Thymus (tissue), 11 donors: ENCODE measurements at regions not wholly inside any gene's neighbourhood (a gene's known extent, or its start where the extent isn't known, plus 50 kb on each side); places are given as distances from the start of the nearest gene placed in this dataset.

ENCODE experiments used
- DNase-seq, 9 donors: peaks; one replicate each; pipeline ENCODE4 v3.0.0-alpha.2; 2013; ENCODE audit warnings: low spot score in 9 of 9, low read depth in 6 of 9, missing footprints in 1 of 9
- H3K27ac ChIP-seq, 2 donors: one replicate each; pipeline ENCODE4 v1.5.1; 2013; ENCODE audit warnings: control low read depth in 1 of 2, low read depth in 1 of 2, low read length in 1 of 2, mild to moderate bottlenecking in 1 of 2, moderate library complexity in 1 of 2
- H3K27me3 ChIP-seq, 2 donors: one replicate each; pipeline ENCODE4 v1.5.1; 2013; ENCODE audit warnings: low read length in 1 of 2; ENCODE audit not compliant: control insufficient read depth in 2 of 2, insufficient read depth in 1 of 2
- H3K36me3 ChIP-seq, 2 donors: one replicate each; pipeline ENCODE4 v1.5.1; 2013; ENCODE audit warnings: low read length in 1 of 2, mild to moderate bottlenecking in 1 of 2, moderate library complexity in 1 of 2; ENCODE audit not compliant: control insufficient read depth in 2 of 2, insufficient read depth in 2 of 2
- H3K4me1 ChIP-seq, 2 donors: one replicate each; pipeline ENCODE4 v1.5.1; 2013; ENCODE audit warnings: low read length in 2 of 2; ENCODE audit not compliant: control insufficient read depth in 2 of 2, insufficient read depth in 2 of 2
- H3K4me3 ChIP-seq, 2 donors: one replicate each; pipeline ENCODE4 v1.5.1; 2013; ENCODE audit warnings: low read length in 2 of 2, control low read depth in 1 of 2, mild to moderate bottlenecking in 1 of 2
- H3K9me3 ChIP-seq, 2 donors: one replicate each; pipeline ENCODE4 v1.5.1; 2013; ENCODE audit warnings: low read length in 1 of 2, mild to moderate bottlenecking in 1 of 2; ENCODE audit not compliant: control insufficient read depth in 2 of 2, insufficient read depth in 1 of 2
- WGBS: extraction: QIAGEN DNeasy Blood & Tissue Kit; methylation state at CpG from one replicate; pipeline ENCODE4 v1.1.7; 2013; 5-methylcytosine and 5-hydroxymethylcytosine counted together
- donor health status: healthy.

DNA sequence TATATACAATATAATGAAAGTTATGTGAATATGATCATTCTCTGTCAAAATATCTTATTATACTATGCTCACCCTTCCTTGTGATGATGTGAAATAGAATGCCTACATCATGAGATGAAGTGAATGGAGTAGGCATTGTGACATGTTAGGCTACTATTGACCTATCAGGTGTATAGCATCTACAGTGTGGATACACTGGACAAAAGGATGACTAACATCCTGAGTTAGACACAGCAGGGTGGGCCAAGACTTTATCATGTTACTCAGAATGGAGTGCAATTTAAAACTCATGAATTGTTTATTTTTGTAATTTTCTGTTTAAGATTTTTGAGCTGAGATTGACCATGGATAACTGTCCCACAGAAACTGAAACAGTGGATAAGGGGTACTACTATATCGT lies 53.4 kb upstream of the NAV3 start:
- DNase-seq: no peak
- WGBS: 89% methylated on average over 1 of the region's 1 CpG
- no peaks in the 10 kb centered on the region for H3K36me3 ChIP-seq
- H3K4me3 ChIP-seq: no peak overlapping the region
- no peaks in the 10 kb centered on the region for H3K27me3 ChIP-seq
- no peaks in the 10 kb centered on the region for H3K9me3 ChIP-seq
- H3K4me1 ChIP-seq: no peaks in the 10 kb centered on the region
- H3K27ac ChIP-seq: no peak overlapping the region

DNA sequence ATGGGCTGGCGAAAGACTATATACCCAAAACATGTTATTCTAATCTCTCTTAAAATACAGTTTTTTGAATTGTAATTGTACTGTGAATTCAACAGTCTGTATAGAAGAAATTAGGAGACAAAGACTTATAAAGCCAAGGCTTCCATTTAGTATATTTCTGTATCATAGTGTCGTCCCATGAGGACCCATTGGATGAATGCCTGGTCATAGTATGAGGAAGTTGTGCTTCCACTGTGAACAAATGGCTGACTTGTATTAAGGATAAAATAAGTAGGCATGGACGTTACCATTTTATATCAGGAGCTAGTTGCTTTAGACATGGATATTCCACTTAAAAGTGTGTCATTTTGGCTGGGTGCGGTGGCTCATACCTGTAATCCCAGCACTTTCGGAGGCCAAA lies 55.9 kb upstream of the NAV3 start:
- H3K27me3 ChIP-seq: no peaks in the 10 kb centered on the region
- DNase-seq: no peak
- no peaks in the 10 kb centered on the region for H3K9me3 ChIP-seq
- H3K4me1 ChIP-seq: no peaks in the 10 kb centered on the region
- no peak overlapping the region for H3K27ac ChIP-seq
- H3K4me3 ChIP-seq: no peak overlapping the region
- 84% methylated on average over 5 of the region's 5 CpGs for WGBS
- no peaks in the 10 kb centered on the region for H3K36me3 ChIP-seq

DNA sequence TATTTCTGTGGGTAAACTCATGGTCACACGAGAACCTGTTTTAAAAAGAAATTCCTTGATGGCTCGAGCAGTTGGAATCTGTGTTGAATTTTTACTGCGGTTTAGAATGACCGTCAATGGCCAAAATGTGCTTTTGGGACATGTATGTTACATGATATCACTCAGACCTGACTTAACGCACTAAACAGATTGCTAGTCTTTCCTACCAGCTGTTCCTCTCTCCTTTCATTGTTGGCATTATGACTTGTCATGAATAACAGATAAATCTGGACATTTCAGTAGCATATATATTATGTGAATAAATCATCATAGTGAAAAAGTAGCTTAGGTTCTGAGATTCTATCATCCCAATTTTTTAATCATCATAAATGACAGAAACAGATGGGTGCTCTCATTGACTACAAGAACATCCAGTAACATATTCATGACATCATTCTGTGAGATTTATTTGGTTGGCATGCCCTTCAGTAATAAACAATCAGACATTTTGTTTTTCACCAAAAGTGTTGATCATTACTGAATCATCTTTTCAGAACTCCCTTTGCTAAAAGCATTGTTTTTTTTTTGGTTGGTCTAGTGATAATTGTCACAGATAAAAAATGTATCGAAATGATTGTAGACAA lies 57.9 kb upstream of the NAV3 start:
- peaks cover 2 to 9% of the 10 kb centered on the region in 2 donors for H3K9me3 ChIP-seq
- no peak for DNase-seq
- no peak overlapping the region for H3K27ac ChIP-seq
- H3K27me3 ChIP-seq: no peaks in the 10 kb centered on the region
- no peaks in the 10 kb centered on the region for H3K36me3 ChIP-seq
- WGBS: 93% methylated on average over 6 of the region's 6 CpGs
- H3K4me3 ChIP-seq: no peak overlapping the region
- H3K4me1 ChIP-seq: no peaks in the 10 kb centered on the region

DNA sequence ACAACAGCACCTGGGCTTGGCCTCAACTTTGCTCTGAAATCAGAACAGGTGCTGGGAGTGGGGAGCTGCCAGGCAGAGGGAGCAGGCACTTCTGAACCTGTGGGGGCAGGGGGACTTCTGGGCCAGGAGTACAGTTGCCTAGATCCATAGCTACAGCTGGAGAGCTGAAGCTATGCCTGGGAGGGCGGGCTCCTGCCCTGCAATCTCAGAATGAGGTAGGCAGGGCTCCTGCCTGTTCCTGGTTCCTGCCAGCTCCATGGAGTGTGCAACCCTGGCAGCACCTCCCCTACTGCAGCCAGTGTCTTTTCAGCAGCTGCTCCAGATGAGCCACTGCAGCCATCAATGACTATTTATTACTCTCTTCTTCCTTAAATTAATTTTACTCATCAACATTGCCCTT lies 62.1 kb upstream of the NAV3 start:
- Histone ChIP-seq H3K9me3 (peaks cover 2 to 20% of the 10 kb centered on the region in 2 donors), H3K4me1 (no peaks in the 10 kb centered on the region), H3K4me3 (no peak overlapping the region), H3K27ac (no peak overlapping the region), H3K36me3 (no peaks in the 10 kb centered on the region), H3K27me3 (no peaks in the 10 kb centered on the region)
- DNase-seq: no peak
- WGBS: 70% methylated on average over 1 of the region's 1 CpG

DNA sequence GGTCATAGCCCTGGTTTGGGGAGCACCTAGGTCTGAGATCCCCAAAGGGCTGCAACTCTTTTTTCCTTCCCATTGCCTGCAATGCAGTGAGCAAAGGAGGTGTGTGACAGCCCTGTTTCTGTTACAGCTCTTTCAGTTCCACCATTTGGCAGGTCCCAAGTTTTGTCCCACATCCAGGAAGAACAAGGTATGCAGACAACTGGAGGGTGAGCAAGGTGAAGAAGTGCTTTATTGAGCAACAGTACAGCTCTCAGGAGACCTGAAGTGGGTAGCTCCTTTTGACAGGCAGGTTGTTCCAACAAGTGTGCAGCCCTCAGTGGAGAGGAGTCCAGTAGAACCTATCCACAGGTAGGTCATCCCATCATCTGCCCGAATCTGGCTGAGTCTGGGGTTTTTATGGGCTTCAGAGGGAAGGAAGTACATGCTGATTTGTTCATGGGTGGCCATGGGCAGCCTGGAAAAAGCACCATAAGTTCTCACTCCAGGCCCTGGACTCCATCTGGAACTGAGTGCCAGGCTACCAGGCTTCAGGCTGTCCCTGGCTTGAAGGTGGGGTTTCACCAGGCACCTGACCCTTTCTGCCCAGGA lies 62.8 kb upstream of the NAV3 start:
- H3K27me3 ChIP-seq: no peaks in the 10 kb centered on the region
- no peaks in the 10 kb centered on the region for H3K36me3 ChIP-seq
- H3K27ac ChIP-seq: no peak overlapping the region
- no peak for DNase-seq
- peaks cover 2 to 20% of the 10 kb centered on the region in 2 donors for H3K9me3 ChIP-seq
- WGBS: 98% methylated on average over 1 of the region's 1 CpG
- H3K4me1 ChIP-seq: no peaks in the 10 kb centered on the region
- H3K4me3 ChIP-seq: no peak overlapping the region

DNA sequence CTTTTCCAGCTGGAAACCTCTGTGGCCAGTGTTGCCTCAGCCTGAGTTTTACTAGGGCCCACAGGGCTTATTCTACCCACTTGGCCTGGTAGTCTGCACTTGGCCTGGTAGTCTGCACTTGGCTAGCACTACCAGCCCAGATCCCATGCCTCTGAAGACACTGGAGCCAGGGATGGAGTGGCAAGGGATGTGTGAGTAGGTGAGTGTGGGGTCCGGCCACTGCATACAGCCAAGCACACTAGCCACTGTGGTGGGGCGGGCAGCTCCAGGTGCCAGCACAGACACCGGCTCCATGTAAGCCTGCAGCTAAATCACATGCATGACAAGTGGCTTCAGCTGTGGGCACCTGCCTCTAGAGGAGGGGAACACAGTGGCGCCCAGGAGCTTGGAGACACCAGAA lies 63.4 kb upstream of the NAV3 start:
- no peak overlapping the region for H3K4me3 ChIP-seq
- H3K27me3 ChIP-seq: no peaks in the 10 kb centered on the region
- no peaks in the 10 kb centered on the region for H3K36me3 ChIP-seq
- no peak overlapping the region for H3K27ac ChIP-seq
- over 99% methylated on average over 4 of the region's 4 CpGs for WGBS
- DNase-seq: no peak
- H3K4me1 ChIP-seq: no peaks in the 10 kb centered on the region
- peaks cover 2 to 20% of the 10 kb centered on the region in 2 donors for H3K9me3 ChIP-seq

DNA sequence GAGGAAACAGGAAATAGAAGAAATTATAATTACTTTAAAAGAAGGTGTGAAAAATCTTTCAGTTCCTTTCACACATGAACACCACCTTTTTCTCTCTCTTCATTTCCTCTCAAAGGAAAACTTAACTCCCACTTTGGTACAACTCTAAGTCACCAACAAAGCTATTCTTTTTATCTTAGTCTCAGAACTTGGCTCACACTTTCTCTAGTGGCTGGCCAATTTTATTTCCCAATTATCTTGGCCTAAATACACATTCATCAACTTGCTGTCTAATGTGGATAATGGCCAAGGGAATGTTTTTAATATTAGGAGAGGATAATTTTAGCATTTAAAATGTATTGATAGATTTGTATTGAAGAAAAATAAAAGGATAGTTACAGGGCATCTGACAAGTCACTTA lies 64.5 kb upstream of the NAV3 start:
- no peak for DNase-seq
- Histone ChIP-seq H3K4me1 (no peaks in the 10 kb centered on the region), H3K27me3 (no peaks in the 10 kb centered on the region), H3K27ac (no peak overlapping the region), H3K4me3 (no peak overlapping the region), H3K9me3 (peaks cover 2 to 20% of the 10 kb centered on the region in 2 donors), H3K36me3 (no peaks in the 10 kb centered on the region)

DNA sequence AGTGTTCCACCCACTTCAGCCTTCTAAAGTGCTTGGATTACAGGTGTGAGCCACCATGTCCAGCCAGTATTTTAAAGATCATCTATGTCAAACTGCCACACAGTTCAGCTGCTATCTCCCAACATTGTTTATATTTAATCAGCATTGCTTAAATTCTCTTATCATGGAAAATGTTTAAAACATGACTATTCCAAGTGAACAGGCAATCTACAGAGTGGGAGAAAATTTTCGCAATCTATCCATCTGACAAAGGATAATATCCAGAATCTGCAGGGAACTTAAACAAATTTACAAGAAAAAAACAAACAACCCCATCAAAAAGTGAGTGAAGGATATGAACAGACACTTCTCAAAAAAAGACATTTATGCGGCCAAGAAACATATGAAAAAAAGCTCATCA lies 69.4 kb upstream of the NAV3 start:
- Histone ChIP-seq H3K9me3 (no peaks in the 10 kb centered on the region), H3K4me3 (no peak overlapping the region), H3K27me3 (no peaks in the 10 kb centered on the region), H3K4me1 (no peaks in the 10 kb centered on the region), H3K36me3 (no peaks in the 10 kb centered on the region), H3K27ac (no peak overlapping the region)
- DNase-seq: no peak
- 93% methylated on average over 2 of the region's 2 CpGs for WGBS

DNA sequence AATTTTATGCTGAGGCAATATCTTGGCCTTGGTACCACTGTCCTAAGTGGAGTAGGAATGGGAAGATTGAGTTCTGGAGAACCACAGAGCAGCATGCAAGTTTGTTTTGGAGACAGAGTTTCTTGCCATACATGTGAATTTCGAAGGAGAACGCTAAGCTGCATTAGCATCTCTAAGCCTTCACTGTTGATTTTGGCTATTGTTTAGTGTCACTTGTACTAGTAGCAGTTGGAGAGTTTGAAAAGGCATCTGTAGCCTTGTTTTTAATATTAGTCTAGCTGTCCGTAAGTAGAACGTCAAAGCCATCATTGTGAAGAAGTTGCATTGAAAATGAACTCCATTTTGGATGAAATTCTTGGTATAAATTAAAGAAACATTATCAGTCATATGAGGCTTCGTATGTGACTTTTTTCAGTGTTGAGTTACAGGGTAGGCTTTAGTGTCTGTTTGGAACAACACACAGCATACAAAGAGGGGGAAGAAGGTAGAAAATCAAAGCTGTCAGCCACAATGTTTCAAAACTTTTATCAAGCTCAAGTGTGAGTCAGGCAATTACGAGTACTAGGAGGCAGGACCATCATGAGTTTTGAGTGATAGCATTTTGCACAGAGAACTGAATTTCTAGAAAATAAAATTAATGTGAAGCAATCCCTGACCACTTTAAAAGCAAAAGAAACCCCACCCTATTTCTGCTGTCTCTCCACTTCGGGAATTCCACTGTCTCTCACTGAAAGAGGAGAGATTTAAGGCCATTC lies 70.2 kb upstream of the NAV3 start:
- Histone ChIP-seq H3K9me3 (no peaks in the 10 kb centered on the region), H3K4me1 (no peaks in the 10 kb centered on the region), H3K4me3 (no peak overlapping the region), H3K36me3 (no peaks in the 10 kb centered on the region), H3K27ac (no peak overlapping the region), H3K27me3 (no peaks in the 10 kb centered on the region)
- 77% methylated on average over 7 of the region's 7 CpGs for WGBS
- DNase-seq: no peak
